Ovary (tissue), 3 donors: ENCODE measurements at regions not wholly inside any gene's neighbourhood (a gene's known extent, or its start where the extent isn't known, plus 50 kb on each side); places are given as distances from the start of the nearest gene placed in this dataset.

ENCODE experiments used
- EP300 ChIP-seq: sonication (generic); formaldehyde crosslinking; IDR thresholded peaks from one replicate; pipeline ENCODE4 v1.6.1; 2017; ENCODE audit warnings: antibody characterized with exemption
- POLR2A ChIP-seq: fragments of 450-650 bp; IDR thresholded peaks from one replicate; pipeline ENCODE4 v1.6.1; 2017; ENCODE audit warnings: antibody characterized with exemption, mild to moderate bottlenecking, moderate library complexity
- TF ChIP-seq, protein P1 (sequence below), 3 donors: fragments of 450-650 bp in 2 of 3; fragments of 200-600 bp in 1 of 3; IDR thresholded peaks; one replicate each; pipeline versions ENCODE4 v1.5.1 to v1.8.0; 2016 to 2022; ENCODE audit warnings: antibody characterized with exemption in 3 of 3, mild to moderate bottlenecking in 1 of 3
- donor health status: DM: no; HTN: no; CAD: no.

DNA sequence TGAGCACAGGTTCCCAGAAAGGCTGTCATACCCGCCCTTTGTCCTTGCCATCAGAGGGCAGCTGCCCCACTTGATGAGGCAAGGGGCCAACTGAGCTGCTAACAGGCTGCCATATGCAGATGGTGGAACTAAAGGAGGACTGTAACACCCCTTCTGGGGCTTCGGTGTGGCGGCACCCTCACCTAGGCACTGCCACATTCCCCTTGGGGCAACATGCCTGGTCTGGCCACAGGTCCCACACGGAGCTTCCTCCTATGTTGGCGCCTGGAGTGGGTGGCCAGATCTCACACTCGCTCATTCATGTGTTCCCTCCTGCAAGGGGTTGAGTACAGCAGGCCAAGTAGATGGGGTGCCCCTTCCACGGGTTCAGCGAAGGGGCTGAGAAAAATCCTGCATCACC lies 777.4 kb upstream of the CHD1 start:
- TF ChIP-seq, protein P1, sequence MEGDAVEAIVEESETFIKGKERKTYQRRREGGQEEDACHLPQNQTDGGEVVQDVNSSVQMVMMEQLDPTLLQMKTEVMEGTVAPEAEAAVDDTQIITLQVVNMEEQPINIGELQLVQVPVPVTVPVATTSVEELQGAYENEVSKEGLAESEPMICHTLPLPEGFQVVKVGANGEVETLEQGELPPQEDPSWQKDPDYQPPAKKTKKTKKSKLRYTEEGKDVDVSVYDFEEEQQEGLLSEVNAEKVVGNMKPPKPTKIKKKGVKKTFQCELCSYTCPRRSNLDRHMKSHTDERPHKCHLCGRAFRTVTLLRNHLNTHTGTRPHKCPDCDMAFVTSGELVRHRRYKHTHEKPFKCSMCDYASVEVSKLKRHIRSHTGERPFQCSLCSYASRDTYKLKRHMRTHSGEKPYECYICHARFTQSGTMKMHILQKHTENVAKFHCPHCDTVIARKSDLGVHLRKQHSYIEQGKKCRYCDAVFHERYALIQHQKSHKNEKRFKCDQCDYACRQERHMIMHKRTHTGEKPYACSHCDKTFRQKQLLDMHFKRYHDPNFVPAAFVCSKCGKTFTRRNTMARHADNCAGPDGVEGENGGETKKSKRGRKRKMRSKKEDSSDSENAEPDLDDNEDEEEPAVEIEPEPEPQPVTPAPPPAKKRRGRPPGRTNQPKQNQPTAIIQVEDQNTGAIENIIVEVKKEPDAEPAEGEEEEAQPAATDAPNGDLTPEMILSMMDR (IDR thresholded peaks at IDR 0.05): no peak
- TF ChIP-seq POLR2A (no peak), EP300 (no peak)
